Heart left ventricle (tissue), 13 donors: ENCODE measurements at regions not wholly inside any gene's neighbourhood (a gene's known extent, or its start where the extent isn't known, plus 50 kb on each side); places are given as distances from the start of the nearest gene placed in this dataset.

Experiments used
- CTCF ChIP-seq, 12 donors: fragments of 200-600 bp; sonication (generic) in 4 of 12; IDR thresholded peaks; one replicate each; pipeline versions ENCODE4 v1.5.0 to v1.8.0; 2018 to 2022; ENCODE audit warnings: antibody characterized with exemption in 12 of 12, mild to moderate bottlenecking in 5 of 12
- POLR2A ChIP-seq, 2 donors: fragments of 450-650 bp; IDR thresholded peaks; one replicate each; pipeline ENCODE4 v1.6.1; 2017; ENCODE audit warnings: antibody characterized with exemption in 2 of 2, mild to moderate bottlenecking in 2 of 2, moderate library complexity in 2 of 2
- donor health status: ischemic (EF 13 %, LVEDD 7.1; RV severe dilation, severe dysfunction).
- donor health status: DM: no; HTN: yes; CAD: no.
- donor health status: DM: no; HTN: no; CAD: no.
- donor health status: ischemic (EF 25% LVEDD 6.9; RV normal size, moderate dysfunction).
- donor health status: ischemic (EF 25% LVEDD 5.7; RV mildly dilated, moderate dysfunction).
- donor health status: ischemic (EF 35%, LVEDD 5.7; RV mildly dilated, moderate dysfunction).
- donor health status: nonischemic (EF 11% LVEDD 7.7; RV severe dilation, severe dysfunction).
- donor health status: DM: yes; HTN: yes; CAD: no.
- donor health status: PGD.
- donor health status: ischemic (EF 29% LVEDD 5.4; RV normal size, mild dysfunction).
- donor health status: nonischemic (EF 23%, LVEDD 6.1; RV moderate dilation, normal function).

GRCh38 chr16:82260212-82260795, 90.3 kb upstream of the MPHOSPH6 start:
- TF ChIP-seq POLR2A (IDR thresholded peaks at IDR 0.05) (no peak), CTCF (IDR thresholded peaks at IDR 0.05) (no peak)
